GM13977 (cell line): ENCODE measurements at regions not wholly inside any gene's neighbourhood (a gene's known extent, or its start where the extent isn't known, plus 50 kb on each side); places are given as distances from the start of the nearest gene placed in this dataset.

ENCODE experiments used
- DNase-seq: peaks from one replicate; pipeline ENCODE4 v3.0.0; 2012; ENCODE audit warnings: low spot score
- in situ Hi-C: fragments of 300-500 bp; cut with MboI; formaldehyde crosslinking; loops from one replicate; pipeline ENCODE4 v1.12.0; 2022; ENCODE audit warnings: low sequenced_read_pairs, low pct_unique_long_range_greater_than_20kb, mixed read lengths, inconsistent platforms; ENCODE audit not compliant: unreplicated experiment
- TF ChIP-seq, protein P1 (sequence below): IDR thresholded peaks from 2 replicates; pipeline ENCODE4 v1.5.1; 2012; ENCODE audit warnings: mild to moderate bottlenecking, control low read depth; ENCODE audit not compliant: insufficient read depth; ENCODE audit errors: extremely low read depth, missing control alignments

DNA sequence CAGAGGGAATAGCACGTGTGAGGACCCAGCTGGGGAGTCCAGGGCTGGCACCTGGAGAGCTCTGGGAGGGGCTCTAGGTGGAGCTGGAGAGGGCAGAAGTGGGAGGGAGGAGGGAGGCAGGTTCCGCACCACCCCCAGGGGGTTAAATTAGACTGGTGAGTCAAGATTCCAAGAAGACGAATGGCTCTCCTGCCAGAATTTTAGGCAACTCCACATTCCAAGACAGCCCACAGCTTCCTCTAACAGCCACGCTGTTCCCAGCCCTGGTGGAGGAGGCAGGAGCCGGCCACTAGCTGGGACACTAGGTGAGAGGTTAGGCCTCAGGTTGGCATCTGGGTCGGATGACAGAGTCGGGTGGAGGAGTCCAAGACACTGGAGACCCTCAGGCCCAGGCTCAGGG is 60.2 kb downstream of the TFAP2C start:
- in situ Hi-C loops: no loop called here
- TF ChIP-seq, protein P1, sequence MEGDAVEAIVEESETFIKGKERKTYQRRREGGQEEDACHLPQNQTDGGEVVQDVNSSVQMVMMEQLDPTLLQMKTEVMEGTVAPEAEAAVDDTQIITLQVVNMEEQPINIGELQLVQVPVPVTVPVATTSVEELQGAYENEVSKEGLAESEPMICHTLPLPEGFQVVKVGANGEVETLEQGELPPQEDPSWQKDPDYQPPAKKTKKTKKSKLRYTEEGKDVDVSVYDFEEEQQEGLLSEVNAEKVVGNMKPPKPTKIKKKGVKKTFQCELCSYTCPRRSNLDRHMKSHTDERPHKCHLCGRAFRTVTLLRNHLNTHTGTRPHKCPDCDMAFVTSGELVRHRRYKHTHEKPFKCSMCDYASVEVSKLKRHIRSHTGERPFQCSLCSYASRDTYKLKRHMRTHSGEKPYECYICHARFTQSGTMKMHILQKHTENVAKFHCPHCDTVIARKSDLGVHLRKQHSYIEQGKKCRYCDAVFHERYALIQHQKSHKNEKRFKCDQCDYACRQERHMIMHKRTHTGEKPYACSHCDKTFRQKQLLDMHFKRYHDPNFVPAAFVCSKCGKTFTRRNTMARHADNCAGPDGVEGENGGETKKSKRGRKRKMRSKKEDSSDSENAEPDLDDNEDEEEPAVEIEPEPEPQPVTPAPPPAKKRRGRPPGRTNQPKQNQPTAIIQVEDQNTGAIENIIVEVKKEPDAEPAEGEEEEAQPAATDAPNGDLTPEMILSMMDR: no peak
- no peak for DNase-seq

DNA sequence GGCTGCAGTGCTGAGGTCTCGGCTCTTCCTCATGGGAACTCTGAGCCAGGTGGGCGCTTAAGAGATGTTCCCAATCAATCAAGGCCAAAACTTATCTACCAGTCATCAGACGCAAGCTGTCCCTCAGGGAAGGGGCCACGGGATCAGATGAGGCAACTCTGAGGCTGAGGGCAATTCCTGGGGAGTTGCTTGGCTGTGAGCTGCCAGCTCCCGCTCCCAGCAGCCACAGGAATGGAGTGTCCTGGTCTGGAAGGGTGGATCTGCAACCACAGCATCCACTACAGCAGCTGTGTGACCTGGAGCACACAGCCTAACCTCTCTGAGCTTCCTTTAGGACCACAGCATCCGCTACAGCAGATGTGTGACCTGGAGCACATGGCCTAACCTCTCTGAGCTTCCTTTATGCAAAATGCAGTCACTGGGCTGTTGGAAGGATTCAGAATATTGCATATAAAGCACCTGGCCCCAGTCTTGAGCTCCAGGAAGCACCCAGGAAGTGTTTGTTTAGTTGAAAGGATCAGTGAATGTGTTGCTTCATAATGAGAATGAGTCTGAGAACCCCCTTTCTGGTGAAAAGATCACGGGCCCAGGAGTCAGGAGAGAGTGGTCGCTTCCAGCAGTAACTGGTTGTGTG is 60.9 kb downstream of the TFAP2C start:
- TF ChIP-seq, protein P1: no peak
- no peak for DNase-seq

DNA sequence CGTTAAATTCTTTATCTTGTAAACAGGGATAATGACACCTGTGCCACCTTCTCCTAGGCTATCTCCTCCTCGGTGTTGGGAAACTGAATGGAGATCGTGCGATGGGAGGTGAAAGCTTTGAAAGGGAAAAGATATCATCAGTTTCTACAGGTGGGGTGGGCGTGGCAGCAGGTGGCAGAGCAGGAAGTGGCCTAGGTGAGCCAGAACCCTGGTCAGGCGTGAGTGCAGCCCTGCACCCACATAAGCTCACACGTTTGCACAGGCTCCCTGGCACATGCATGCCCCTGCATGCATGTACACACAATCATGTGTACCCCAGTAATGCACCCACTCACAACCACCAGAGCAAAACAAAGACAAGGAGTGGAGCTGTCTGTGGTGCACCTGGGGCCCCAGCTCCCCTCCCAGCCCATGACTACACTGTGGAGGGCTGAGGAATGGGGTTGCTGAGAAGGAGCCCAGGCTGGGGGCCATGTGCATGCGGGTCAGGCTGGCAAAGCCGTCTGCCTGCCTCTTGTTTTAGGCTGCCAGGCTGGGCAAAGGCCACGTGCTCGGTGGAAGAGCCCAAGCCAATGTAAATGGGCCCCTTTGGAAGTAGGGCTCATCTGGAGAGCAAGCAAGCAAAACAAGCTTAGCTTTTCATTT is 61.5 kb downstream of the TFAP2C start:
- in situ Hi-C loops: no loop called here
- DNase-seq: no peak
- TF ChIP-seq, protein P1: no peak

More for the DNA sequence above, 60.9 kb downstream of the TFAP2C start:
- in situ Hi-C loops: no loop called here

DNA sequence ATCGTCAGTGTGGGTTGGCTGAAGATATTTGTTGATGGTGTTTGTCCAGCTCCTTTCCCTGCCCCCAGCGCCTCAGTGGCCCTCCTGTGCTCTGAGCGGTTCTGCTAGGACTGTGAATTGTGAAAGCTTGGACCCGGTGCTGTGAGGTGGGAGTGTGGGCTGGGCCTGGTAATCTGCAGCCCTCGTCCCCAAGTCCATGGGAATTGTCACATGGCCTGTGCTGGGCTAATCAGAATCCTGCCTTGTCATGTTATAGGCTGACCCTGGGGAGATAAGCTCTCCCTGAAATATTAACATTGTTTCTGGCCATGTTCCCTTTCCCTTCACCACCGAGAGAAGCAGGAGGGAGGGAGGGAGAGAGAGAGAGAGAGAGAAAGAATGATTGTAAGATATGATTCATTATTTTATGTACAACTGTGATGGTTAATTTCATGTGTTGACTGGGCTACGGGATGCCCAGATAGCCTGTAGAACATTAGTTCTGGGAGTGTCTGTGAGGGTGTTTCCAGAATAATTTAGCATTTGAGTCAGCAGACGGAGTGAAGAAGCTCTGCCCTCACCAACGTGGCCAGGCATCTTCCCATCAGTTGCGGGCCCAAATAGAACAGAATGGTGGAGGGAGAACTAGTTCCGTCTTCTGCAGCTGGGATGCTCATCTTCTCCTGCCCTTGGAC is 62.4 kb downstream of the TFAP2C start:
- TF ChIP-seq, protein P1: no peak
- no peak for DNase-seq
- in situ Hi-C loops: no loop called here

DNA sequence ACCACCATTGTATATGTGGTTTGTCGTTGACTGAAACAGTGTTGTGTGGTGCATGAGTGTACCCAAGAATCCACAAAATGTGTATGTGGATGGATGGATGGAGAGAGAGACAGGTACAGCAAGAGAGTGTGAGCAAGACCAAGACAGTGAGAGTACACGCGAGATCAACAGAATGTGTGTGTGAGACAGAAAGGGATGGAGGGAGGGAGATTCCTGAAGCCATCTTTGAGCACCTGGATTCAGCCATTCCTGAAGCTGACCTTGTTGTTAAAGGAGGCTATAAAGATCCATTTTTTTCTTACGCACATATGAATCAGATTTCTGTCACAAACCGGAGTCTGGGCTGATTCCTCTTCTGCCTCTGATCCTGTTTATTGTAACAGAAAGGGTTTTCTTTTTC is 64.1 kb downstream of the TFAP2C start:
- no peak for DNase-seq
- in situ Hi-C loops: no loop called here
- TF ChIP-seq, protein P1: no peak

DNA sequence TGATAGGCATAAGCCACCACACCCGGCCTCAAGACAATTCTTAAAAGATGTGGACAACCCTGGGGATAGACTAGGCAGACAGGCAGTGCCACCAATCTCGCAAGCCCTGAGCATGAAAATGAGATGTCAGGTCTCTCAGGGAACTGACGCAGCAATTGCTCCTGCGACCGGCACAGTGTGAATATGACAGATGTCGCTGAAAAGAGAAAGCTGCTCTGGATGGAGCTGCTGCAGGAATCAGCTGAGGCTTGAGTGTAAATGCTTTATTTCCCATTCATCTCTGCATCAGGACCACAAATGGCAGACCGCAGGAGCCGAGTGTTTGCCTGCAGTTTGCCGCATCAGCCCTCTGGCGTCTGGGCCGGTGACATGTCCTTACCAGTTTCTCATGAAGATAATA is 68.4 kb downstream of the TFAP2C start:
- TF ChIP-seq, protein P1: no peak
- DNase-seq: no peak
- in situ Hi-C loops: no loop called here
